SK-N-SH (cell line): ENCODE measurements at regions not wholly inside any gene's neighbourhood (a gene's known extent, or its start where the extent isn't known, plus 50 kb on each side); places are given as distances from the start of the nearest gene placed in this dataset.

ENCODE experiments used
- CTCF ChIA-PET: fragments of 300-600, 350-600 bp; formaldehyde crosslinking; extraction: SDS; loops from one replicate; lab custom pipeline; 2021; lab: Yijun Ruan, JAX
- POLR2A ChIA-PET: fragments of 350-600 bp; sonication (Branson Sonifier 250); formaldehyde crosslinking; extraction: SDS; loops from one replicate; lab custom pipeline; 2020; ENCODE audit warnings: antibody characterized with exemption, inconsistent platforms; lab: Yijun Ruan, JAX
- DNase-seq: peaks from one replicate; pipeline ENCODE4 v3.0.0; 2012
- H2AFZ ChIP-seq: fragments of 200-600 bp; sonication (generic); 2 replicates; pipeline ENCODE4 v1.8.1; 2016; ENCODE audit warnings: antibody characterized with exemption, mild to moderate bottlenecking, low read depth
- H3F3A ChIP-seq: fragments of 200-600 bp; sonication (generic); replicated peaks from 2 replicates; pipeline ENCODE3; 2016; ENCODE audit warnings: antibody characterized with exemption, mild to moderate bottlenecking; ENCODE audit not compliant: insufficient read depth
- H3K27ac ChIP-seq, 2 experiments: fragments of 200-500 bp in 1 of 2; fragments of 200-600 bp in 1 of 2; sonication (Bioruptor generic) in 1 of 2; sonication (generic), shearing (Covaris generic) in 1 of 2; 2 replicates each; pipeline versions ENCODE4 v1.5.1 to v1.6.1; 2014 to 2016; ENCODE audit warnings: low read depth in 2 of 2, inconsistent platforms in 1 of 2, low read length in 1 of 2, mild to moderate bottlenecking in 1 of 2, mixed read lengths in 1 of 2
- H3K27me3 ChIP-seq: fragments of 200-600 bp; sonication (generic), shearing (Covaris generic); 2 replicates; pipeline ENCODE4 v1.6.1; 2016; ENCODE audit warnings: mixed run types; ENCODE audit not compliant: insufficient read depth
- H3K36me3 ChIP-seq, 2 experiments: fragments of 200-500 bp in 1 of 2; fragments of 200-600 bp in 1 of 2; sonication (Bioruptor generic) in 1 of 2; sonication (generic) in 1 of 2; replicated peaks in 1 of 2; 2 replicates each; pipeline versions ENCODE3 to v1.5.1; 2014 to 2016; ENCODE audit warnings: low read length in 1 of 2, mild to moderate bottlenecking in 1 of 2; ENCODE audit not compliant: insufficient read depth in 2 of 2, control insufficient read depth in 1 of 2
- H3K4me1 ChIP-seq, 2 experiments: fragments of 200-500 bp in 1 of 2; fragments of 200-600 bp in 1 of 2; sonication (Bioruptor generic) in 1 of 2; sonication (generic), shearing (Covaris generic) in 1 of 2; 2 replicates each; pipeline versions ENCODE4 v1.5.1 to v1.6.1; 2014 to 2016; ENCODE audit warnings: low read depth in 1 of 2, low read length in 1 of 2, mixed run types in 1 of 2; ENCODE audit not compliant: insufficient read depth in 2 of 2, control insufficient read depth in 1 of 2
- H3K4me2 ChIP-seq: fragments of 200-600 bp; sonication (generic), shearing (Covaris generic); 2 replicates; pipeline ENCODE4 v1.6.1; 2017; ENCODE audit warnings: mixed run types
- H3K4me3 ChIP-seq, 2 experiments: fragments of 200-500 bp in 1 of 2; fragments of 200-600 bp in 1 of 2; sonication (Bioruptor generic) in 1 of 2; sonication (generic), shearing (Covaris generic) in 1 of 2; 2 replicates each; pipeline versions ENCODE4 v1.5.1 to v1.8.1; 2014 to 2016; ENCODE audit warnings: low read depth in 2 of 2, inconsistent platforms in 1 of 2, low read length in 1 of 2, mild to moderate bottlenecking in 1 of 2, mixed read lengths in 1 of 2, moderate library complexity in 1 of 2
- H3K79me2 ChIP-seq: fragments of 200-600 bp; sonication (generic); 2 replicates; pipeline ENCODE4 v1.8.1; 2017; ENCODE audit warnings: mild to moderate bottlenecking; ENCODE audit not compliant: insufficient read depth
- H3K9ac ChIP-seq: fragments of 200-600 bp; sonication (generic); 2 replicates; pipeline ENCODE4 v1.6.1; 2017; ENCODE audit warnings: mixed run types
- H3K9me2 ChIP-seq: fragments of 200-600 bp; sonication (generic); 2 replicates; pipeline ENCODE4 v1.6.1; 2017; ENCODE audit warnings: mixed run types
- H3K9me3 ChIP-seq: fragments of 200-600 bp; sonication (generic); 2 replicates; pipeline ENCODE4 v1.6.1; 2017; ENCODE audit warnings: mixed run types, mild to moderate bottlenecking, moderate library complexity
- H4K20me1 ChIP-seq: fragments of 200-600 bp; sonication (generic); 2 replicates; pipeline ENCODE4 v1.6.1; 2017; ENCODE audit warnings: mild to moderate bottlenecking, mixed run types; ENCODE audit not compliant: insufficient read depth
- CTCF ChIP-seq: fragments of 200-600 bp; sonication (generic); IDR thresholded peaks from 2 replicates; pipeline ENCODE4 v1.6.1; 2017; ENCODE audit warnings: antibody characterized with exemption, mild to moderate bottlenecking, moderate library complexity
- ELF1 ChIP-seq: IDR thresholded peaks from 2 replicates; pipeline ENCODE4 v1.4.0; 2012
- EZH2phosphoT487 ChIP-seq: fragments of 200-600 bp; sonication (generic); IDR thresholded peaks from 2 replicates; pipeline ENCODE4 v1.6.1; 2017; ENCODE audit warnings: low read depth, mixed run types, mild to moderate bottlenecking, antibody characterized with exemption, moderate library complexity, borderline replicate concordance
- FOXJ3 ChIP-seq: sonication (generic); formaldehyde crosslinking; IDR thresholded peaks from 2 replicates; pipeline ENCODE4 v1.5.1; 2020; ENCODE audit warnings: mild to moderate bottlenecking, missing genetic modification reagents
- FOXM1 ChIP-seq: IDR thresholded peaks from 2 replicates; pipeline ENCODE4 v1.4.0; 2012; ENCODE audit warnings: low read depth, mild to moderate bottlenecking
- GABPA ChIP-seq: IDR thresholded peaks from 2 replicates; pipeline ENCODE4 v1.4.0; 2012; ENCODE audit warnings: low read depth, mild to moderate bottlenecking
- IRF3 ChIP-seq: fragments of 150-350 bp; IDR thresholded peaks from 2 replicates; pipeline ENCODE4 v1.6.1; 2016; ENCODE audit warnings: mild to moderate bottlenecking, low read depth, low read length
- MEF2A ChIP-seq: IDR thresholded peaks from 2 replicates; pipeline ENCODE4 v1.4.0; 2012; ENCODE audit warnings: low read depth, borderline replicate concordance
- NFIC ChIP-seq: IDR thresholded peaks from 2 replicates; pipeline ENCODE4 v1.4.0; 2012; ENCODE audit warnings: borderline replicate concordance
- NRF1 ChIP-seq: IDR thresholded peaks from 2 replicates; pipeline ENCODE4 v1.6.1; 2012; ENCODE audit warnings: low read depth, mild to moderate bottlenecking, low read length
- PBX3 ChIP-seq: IDR thresholded peaks from 2 replicates; pipeline ENCODE4; 2012
- POLR2AphosphoS5 ChIP-seq: IDR thresholded peaks from 2 replicates; pipeline ENCODE4 v1.6.1; 2012; ENCODE audit warnings: low read depth, low read length
- RAD21 ChIP-seq: IDR thresholded peaks from 2 replicates; pipeline ENCODE4 v1.6.1; 2012; ENCODE audit warnings: mild to moderate bottlenecking, low read length
- REST ChIP-seq: IDR thresholded peaks from 2 replicates; pipeline ENCODE4 v1.6.1; 2012; ENCODE audit warnings: mild to moderate bottlenecking, low read depth, low read length, moderate library complexity
- RXRA ChIP-seq: IDR thresholded peaks from 2 replicates; pipeline ENCODE4 v1.4.0; 2012; ENCODE audit warnings: low read depth, mild to moderate bottlenecking, borderline replicate concordance
- SIN3A ChIP-seq: IDR thresholded peaks from 2 replicates; pipeline ENCODE4 v1.6.1; 2012; ENCODE audit warnings: low read depth, mild to moderate bottlenecking, low read length, moderate library complexity, borderline replicate concordance
- TCF12 ChIP-seq: IDR thresholded peaks from 2 replicates; pipeline ENCODE4 v1.4.0; 2012
- TEAD4 ChIP-seq: IDR thresholded peaks from 2 replicates; pipeline ENCODE4 v1.4.0; 2012; ENCODE audit warnings: mild to moderate bottlenecking, borderline replicate concordance; ENCODE audit not compliant: insufficient read depth
- USF2 ChIP-seq: fragments of 150-350 bp; IDR thresholded peaks from 2 replicates; pipeline ENCODE4 v1.6.1; 2017; ENCODE audit warnings: antibody characterized with exemption, low read length, low read depth, borderline replicate concordance
- ZBTB33 ChIP-seq: IDR thresholded peaks from 2 replicates; pipeline ENCODE4 v1.4.0; 2012; ENCODE audit warnings: low read depth, borderline replicate concordance
- WGBS: methylation state at CpG from one replicate; pipeline ENCODE4 v1.1.6; 2017; ENCODE audit warnings: low lambda C conversion rate; 5-methylcytosine and 5-hydroxymethylcytosine counted together

- whole genome bisulfite sequencing: 89% methylated on average over 10 of the region's 10 CpGs
- CTCF ChIA-PET: interaction anchor here (0.8 kb wide), 1 partner anchor 10 kb away, joined by 3 read pairs; no protein-coding TSS in a partner anchor
These were observed 259.7 kb downstream of the HGF start for GRCh38 chr7:81510122-81510521.

More at GRCh38 chr7:81510122-81510521, 259.7 kb downstream of the HGF start:
- no peak for DNase-seq
- no peaks in the 10 kb centered on the region; a peak in 1 of 4 replicates for H3K4me1 ChIP-seq
- TF ChIP-seq TEAD4: no peak
- no peak for TF ChIP-seq ELF1
- TF ChIP-seq RXRA: no peak
- no peak for TF ChIP-seq REST
- TF ChIP-seq SIN3A: no peak
- no peak for TF ChIP-seq USF2
- TF ChIP-seq ZBTB33: no peak
- no peak for TF ChIP-seq NFIC
- TF ChIP-seq IRF3: no peak
- no peak for TF ChIP-seq FOXJ3 (CRISPR knock-in tag)
- no peak for TF ChIP-seq RAD21
- TF ChIP-seq FOXM1: no peak
- TF ChIP-seq PBX3: no peak
- no peak for TF ChIP-seq GABPA
- TF ChIP-seq TCF12: no peak
- TF ChIP-seq CTCF: no peak
- no peak for TF ChIP-seq MEF2A
- TF ChIP-seq POLR2AphosphoS5: no peak
- no peak for TF ChIP-seq NRF1
- no peak for TF ChIP-seq EZH2phosphoT487
- no peak overlapping the region for H3K9ac ChIP-seq
- H3K79me2 ChIP-seq: no peaks in the 10 kb centered on the region
- no peak overlapping the region for H3K4me3 ChIP-seq
- no peak overlapping the region for H3K4me2 ChIP-seq
- POLR2A ChIA-PET: no interaction called here
- no peak overlapping the region for H3K27ac ChIP-seq
- H3K9me3 ChIP-seq: peaks cover 16% of the 10 kb centered on the region; the same call in 1 of the 2 replicates
- no peaks in the 10 kb centered on the region for H3K27me3 ChIP-seq
- H2AFZ ChIP-seq: no peak overlapping the region
- no peaks in the 10 kb centered on the region for H3K9me2 ChIP-seq
- peaks cover 4 to 13% of the 10 kb centered on the region in 2 experiments for H3K36me3 ChIP-seq
- H3F3A ChIP-seq: no peaks in the 10 kb centered on the region
- H4K20me1 ChIP-seq: no peaks in the 10 kb centered on the region
